Astrocyte of the hippocampus (primary cell): ENCODE measurements at regions not wholly inside any gene's neighbourhood (a gene's known extent, or its start where the extent isn't known, plus 50 kb on each side); places are given as distances from the start of the nearest gene placed in this dataset.

Source experiments
- DNase-seq: peaks from one replicate; pipeline ENCODE4 v3.0.0; 2011; ENCODE audit warnings: low read depth, low spot score

- DNase-seq: no peak
Observed at GRCh38 chr5:2914022-2914661, 162.7 kb upstream of the IRX2 start.

GRCh38 chr5:2913281-2913680 lies 161.8 kb upstream of the IRX2 start:
- DNase-seq: no peak

- no peak for DNase-seq
Observed at GRCh38 chr5:2912741-2913140, 161.3 kb upstream of the IRX2 start.

- DNase-seq: no peak
Observed at GRCh38 chr5:2910401-2911175, 159.1 kb upstream of the IRX2 start.

- no peak for DNase-seq
Observed at GRCh38 chr5:2909035-2909434, 157.6 kb upstream of the IRX2 start.

GRCh38 chr5:2908086-2908485 lies 156.6 kb upstream of the IRX2 start:
- DNase-seq: no peak

GRCh38 chr5:2906302-2907090 lies 155.0 kb upstream of the IRX2 start:
- no peak for DNase-seq

- no peak for DNase-seq
Observed at GRCh38 chr5:2905741-2906140, 154.3 kb upstream of the IRX2 start.

GRCh38 chr5:2904956-2905355 lies 153.5 kb upstream of the IRX2 start:
- DNase-seq: no peak

GRCh38 chr5:2904399-2904798 lies 152.9 kb upstream of the IRX2 start:
- no peak for DNase-seq

- no peak for DNase-seq
Observed at GRCh38 chr5:2903451-2904395, 152.2 kb upstream of the IRX2 start.

GRCh38 chr5:2902742-2903297 lies 151.3 kb upstream of the IRX2 start:
- no peak for DNase-seq

- no peak for DNase-seq
Observed at GRCh38 chr5:2902186-2902585, 150.7 kb upstream of the IRX2 start.

- DNase-seq: no peak
Observed at GRCh38 chr5:2901511-2901910, 150.0 kb upstream of the IRX2 start.

GRCh38 chr5:2901096-2901495 lies 149.6 kb upstream of the IRX2 start:
- no peak for DNase-seq

GRCh38 chr5:2900360-2900759 lies 148.9 kb upstream of the IRX2 start:
- DNase-seq: no peak

- no peak for DNase-seq
Observed at GRCh38 chr5:2899311-2899710, 147.8 kb upstream of the IRX2 start.

GRCh38 chr5:2898661-2899060 lies 147.2 kb upstream of the IRX2 start:
- no peak for DNase-seq

- no peak for DNase-seq
Observed at GRCh38 chr5:2897276-2897961, 145.9 kb upstream of the IRX2 start.
